Spinal cord (tissue), 9 donors: ENCODE measurements at regions not wholly inside any gene's neighbourhood (a gene's known extent, or its start where the extent isn't known, plus 50 kb on each side); places are given as distances from the start of the nearest gene placed in this dataset.

Experiments
- DNase-seq, 6 donors: peaks; one replicate each; pipeline versions ENCODE4 v3.0.0 to v3.0.0-alpha.2; 2013 to 2015; ENCODE audit warnings: low spot score in 6 of 6, low read depth in 4 of 6
- H3K27ac ChIP-seq: one replicate; pipeline ENCODE4 v1.5.1; 2013; ENCODE audit warnings: low read depth, low read length, control low read depth
- H3K27me3 ChIP-seq: one replicate; pipeline ENCODE4 v1.6.1; 2013; ENCODE audit warnings: low read length; ENCODE audit not compliant: control insufficient read depth, insufficient read depth
- H3K36me3 ChIP-seq: one replicate; pipeline ENCODE4 v1.6.1; 2013; ENCODE audit warnings: low read length; ENCODE audit not compliant: control insufficient read depth, insufficient read depth
- H3K4me1 ChIP-seq: one replicate; pipeline ENCODE4 v1.6.1; 2013; ENCODE audit warnings: low read length; ENCODE audit not compliant: control insufficient read depth, insufficient read depth
- H3K4me3 ChIP-seq: one replicate; pipeline ENCODE4 v1.5.1; 2013; ENCODE audit warnings: low read depth, low read length, control low read depth
- H3K9me3 ChIP-seq: one replicate; pipeline ENCODE4 v1.6.1; 2013; ENCODE audit warnings: low read length; ENCODE audit not compliant: control insufficient read depth, insufficient read depth
- WGBS: methylation state at CpG from one replicate; pipeline ENCODE4 v1.1.5; 2013; ENCODE audit warnings: missing lambda C conversion rate; ENCODE audit not compliant: insufficient coverage; 5-methylcytosine and 5-hydroxymethylcytosine counted together
- donor health status: healthy.

DNA sequence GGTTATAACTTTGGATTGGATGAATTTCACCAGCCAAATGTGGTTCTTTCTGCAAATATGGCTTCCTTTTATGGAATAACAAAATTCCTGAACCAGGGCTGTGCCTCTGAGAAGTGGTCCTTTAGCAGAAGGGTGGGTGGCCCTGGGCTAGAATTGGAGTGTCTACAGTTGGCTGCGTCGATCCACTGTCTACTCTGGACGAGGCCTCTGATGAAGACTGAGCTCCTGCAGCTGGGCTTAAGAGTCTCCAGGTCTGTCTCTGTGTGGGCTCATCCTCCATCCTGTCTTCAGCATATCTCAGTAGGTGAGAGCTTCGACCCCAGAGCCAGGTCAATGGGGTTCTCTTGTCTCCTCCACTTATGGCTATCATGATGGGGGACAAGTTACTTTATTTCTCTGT, 166.3 kb upstream of the PMEPA1 start:
- WGBS, result 93% methylated on average over 3 of the region's 4 CpGs
- Histone ChIP-seq H3K4me1 (peaks cover 15% of the 10 kb centered on the region), H3K36me3 (no peaks in the 10 kb centered on the region), H3K9me3 (no peaks in the 10 kb centered on the region), H3K27ac (no peak overlapping the region), H3K27me3 (no peaks in the 10 kb centered on the region), H3K4me3 (no peak overlapping the region)
- DNase-seq, result no peak

DNA sequence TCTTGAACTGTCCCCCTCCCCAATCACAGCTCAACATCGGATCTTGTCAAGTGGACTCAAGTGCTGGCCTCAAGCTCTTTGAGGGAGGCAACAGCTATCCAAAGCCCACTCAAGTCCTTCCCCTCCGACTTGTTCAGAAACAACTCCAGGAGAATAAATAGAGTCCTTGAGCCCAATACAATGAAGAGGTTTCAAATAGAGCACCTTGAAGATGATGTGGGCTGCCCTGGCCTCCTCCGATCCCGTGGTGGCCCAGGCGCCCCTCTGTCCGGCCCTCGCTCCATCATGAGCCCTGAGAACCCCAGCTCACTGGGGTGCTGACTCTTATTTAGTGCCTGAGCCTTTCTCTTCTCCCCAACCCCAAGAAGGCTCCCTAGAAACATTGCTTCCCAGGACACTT, 164.3 kb upstream of the PMEPA1 start:
- DNase-seq, result no peak
- Histone ChIP-seq H3K4me3 (no peak overlapping the region), H3K27ac (no peak overlapping the region), H3K36me3 (no peaks in the 10 kb centered on the region), H3K9me3 (no peaks in the 10 kb centered on the region), H3K27me3 (no peaks in the 10 kb centered on the region), H3K4me1 (no peaks in the 10 kb centered on the region)
- 98% methylated on average over 7 of the region's 7 CpGs for WGBS

DNA sequence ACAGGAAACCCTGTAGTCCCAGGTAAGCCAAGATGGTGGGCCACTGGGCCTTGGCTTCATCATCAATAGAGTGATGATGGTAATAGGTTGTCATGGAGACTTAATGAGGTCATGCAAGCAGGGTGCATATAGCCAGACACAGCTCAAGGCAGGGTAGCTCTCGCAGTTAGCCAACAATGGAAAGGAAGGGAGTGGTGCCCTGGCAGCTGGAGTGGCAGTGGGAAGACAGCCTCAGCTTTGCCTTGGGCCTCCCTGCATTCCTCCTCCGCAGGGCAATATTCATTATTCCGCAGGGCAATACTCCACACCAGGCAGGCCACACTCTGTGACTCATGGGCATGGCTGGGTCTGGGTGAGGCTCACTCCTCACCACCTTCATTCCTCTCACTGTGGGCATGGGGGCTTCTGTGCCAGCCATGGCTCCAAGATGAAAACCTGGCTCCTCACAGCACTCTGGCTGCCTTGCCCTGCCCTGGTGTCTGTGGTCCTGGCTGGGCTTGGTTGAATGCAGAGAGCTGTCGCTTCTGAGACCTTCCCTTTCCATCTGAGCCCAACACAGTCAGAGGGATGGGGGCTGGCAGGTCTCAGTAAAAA, 163.1 kb upstream of the PMEPA1 start:
- 96% methylated on average over 3 of the region's 4 CpGs for WGBS
- Histone ChIP-seq H3K4me1 (no peaks in the 10 kb centered on the region), H3K9me3 (no peaks in the 10 kb centered on the region)

DNA sequence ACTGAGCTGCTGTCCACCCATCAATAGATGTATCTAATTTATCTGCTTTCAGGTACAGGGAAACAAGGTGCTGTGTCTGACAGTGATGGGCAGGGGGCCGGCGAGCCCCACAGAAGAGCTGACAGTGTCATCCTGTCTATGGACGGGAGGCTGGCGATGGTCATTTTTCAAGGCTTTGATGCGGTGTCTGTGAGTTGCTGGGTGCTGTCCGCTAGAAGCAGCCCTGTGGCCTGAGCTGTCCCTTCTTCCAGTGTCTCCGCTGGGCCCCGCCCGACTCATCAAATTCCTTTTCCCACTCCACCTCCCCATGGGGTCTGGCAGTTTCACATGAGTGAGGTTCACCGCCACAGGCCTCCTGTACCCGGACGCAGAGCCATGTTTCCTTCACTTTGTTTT, 161.4 kb upstream of the PMEPA1 start:
- Histone ChIP-seq H3K27ac (no peak overlapping the region), H3K4me3 (no peak overlapping the region), H3K36me3 (no peaks in the 10 kb centered on the region), H3K9me3 (no peaks in the 10 kb centered on the region), H3K27me3 (no peaks in the 10 kb centered on the region), H3K4me1 (no peaks in the 10 kb centered on the region)
- WGBS, result 80% methylated on average over 10 of the region's 12 CpGs
- DNase-seq, result no peak

More for the DNA sequence above, 163.1 kb upstream of the PMEPA1 start:
- no peaks in the 10 kb centered on the region for H3K36me3 ChIP-seq
- no peak overlapping the region for H3K4me3 ChIP-seq
- DNase-seq, result no peak
- H3K27me3 ChIP-seq, result no peaks in the 10 kb centered on the region
- no peak overlapping the region for H3K27ac ChIP-seq

DNA sequence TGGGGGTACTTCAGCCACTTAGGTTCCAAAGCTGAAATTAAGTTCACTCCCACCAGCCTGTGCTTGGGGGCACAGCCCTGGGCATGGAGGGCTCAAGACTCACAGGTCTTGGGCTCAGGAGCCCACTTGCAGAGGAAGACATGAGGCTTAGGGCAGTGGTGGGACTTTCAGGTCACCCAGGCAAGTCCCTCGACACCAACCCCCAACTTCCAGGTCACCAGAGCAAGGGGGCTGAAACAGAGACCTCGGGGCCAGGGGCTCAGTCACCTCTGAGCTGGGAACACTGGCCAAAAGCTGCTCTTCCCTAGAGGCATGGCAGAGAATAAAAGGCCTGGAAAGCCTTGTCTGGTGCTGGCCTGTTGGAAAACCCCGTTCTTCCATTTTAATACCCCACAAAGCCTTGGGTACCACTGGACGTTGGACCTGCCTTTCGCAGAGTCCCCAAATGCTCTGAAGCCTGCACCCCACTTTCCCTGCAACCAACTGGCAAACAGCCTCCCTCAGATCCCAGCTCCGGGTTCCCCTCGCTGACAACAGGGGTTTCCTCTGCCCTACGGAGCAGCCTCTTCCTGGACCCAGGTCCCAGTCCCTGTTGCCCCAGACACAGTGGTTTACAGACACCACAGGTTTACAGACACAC, 160.9 kb upstream of the PMEPA1 start:
- no peaks in the 10 kb centered on the region for H3K27me3 ChIP-seq
- H3K9me3 ChIP-seq, result no peaks in the 10 kb centered on the region
- no peak for DNase-seq
- no peak overlapping the region for H3K27ac ChIP-seq
- 81% methylated on average over 6 of the region's 8 CpGs for WGBS
- H3K36me3 ChIP-seq, result no peaks in the 10 kb centered on the region
- H3K4me3 ChIP-seq, result no peak overlapping the region
- no peaks in the 10 kb centered on the region for H3K4me1 ChIP-seq

DNA sequence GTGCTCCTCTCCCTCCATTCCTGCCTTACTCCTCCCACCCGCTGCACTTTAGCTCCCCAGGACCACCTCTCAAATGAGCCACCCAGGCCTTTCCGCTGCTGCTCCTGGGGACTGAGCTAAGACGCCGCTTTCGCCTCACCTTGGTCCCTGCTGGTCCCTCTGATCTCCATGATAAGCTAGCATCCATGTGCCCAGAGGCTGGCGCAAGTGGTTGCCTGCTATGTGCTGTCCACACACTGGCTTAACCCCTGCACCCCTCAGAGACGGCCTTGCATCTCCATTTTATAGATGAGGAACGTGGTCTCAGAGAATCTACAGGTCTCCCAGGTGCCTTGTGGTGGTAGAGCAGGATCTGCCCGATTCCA, 160.1 kb upstream of the PMEPA1 start:
- WGBS, result 85% methylated on average over 8 of the region's 9 CpGs
- Histone ChIP-seq H3K27ac (no peak overlapping the region), H3K27me3 (no peaks in the 10 kb centered on the region), H3K9me3 (no peaks in the 10 kb centered on the region), H3K4me3 (no peak overlapping the region), H3K4me1 (no peaks in the 10 kb centered on the region), H3K36me3 (no peaks in the 10 kb centered on the region)
- no peak for DNase-seq

DNA sequence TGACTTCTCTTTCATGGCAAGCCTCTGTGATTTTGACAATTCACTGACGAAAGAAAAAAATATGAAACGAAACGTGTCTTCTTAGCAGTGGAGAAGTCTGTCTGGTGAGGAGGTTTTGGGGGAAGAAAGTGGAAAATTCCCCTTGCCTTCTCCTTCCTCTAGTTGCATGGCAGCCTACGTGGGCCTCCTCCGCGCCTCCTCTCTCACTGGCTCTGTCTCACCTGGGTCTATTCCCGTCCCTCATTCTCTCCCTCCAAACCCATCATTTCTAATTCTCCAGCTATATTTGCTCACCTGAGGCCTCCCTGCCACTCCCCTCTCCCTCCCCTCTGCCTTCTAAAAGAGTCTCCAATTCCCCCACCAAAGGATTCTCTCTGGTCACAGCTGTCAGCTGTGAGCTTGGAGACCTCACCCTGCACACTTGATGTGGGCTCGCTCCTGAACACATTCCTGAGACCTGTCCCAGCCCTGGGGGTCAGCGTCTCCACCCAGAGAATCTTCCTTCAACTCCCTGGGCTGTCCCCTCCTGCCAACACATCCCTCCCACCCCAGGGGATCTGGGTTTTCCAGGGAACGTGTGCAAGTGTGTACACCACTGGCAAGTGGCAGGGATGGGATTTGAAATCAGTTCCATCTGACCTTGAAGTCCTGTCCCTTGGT, 159.6 kb upstream of the PMEPA1 start:
- Histone ChIP-seq H3K36me3 (no peaks in the 10 kb centered on the region), H3K27ac (no peak overlapping the region), H3K27me3 (no peaks in the 10 kb centered on the region), H3K4me3 (no peak overlapping the region), H3K9me3 (no peaks in the 10 kb centered on the region), H3K4me1 (no peaks in the 10 kb centered on the region)
- no peak for DNase-seq
- 67% methylated on average over 4 of the region's 10 CpGs for WGBS

DNA sequence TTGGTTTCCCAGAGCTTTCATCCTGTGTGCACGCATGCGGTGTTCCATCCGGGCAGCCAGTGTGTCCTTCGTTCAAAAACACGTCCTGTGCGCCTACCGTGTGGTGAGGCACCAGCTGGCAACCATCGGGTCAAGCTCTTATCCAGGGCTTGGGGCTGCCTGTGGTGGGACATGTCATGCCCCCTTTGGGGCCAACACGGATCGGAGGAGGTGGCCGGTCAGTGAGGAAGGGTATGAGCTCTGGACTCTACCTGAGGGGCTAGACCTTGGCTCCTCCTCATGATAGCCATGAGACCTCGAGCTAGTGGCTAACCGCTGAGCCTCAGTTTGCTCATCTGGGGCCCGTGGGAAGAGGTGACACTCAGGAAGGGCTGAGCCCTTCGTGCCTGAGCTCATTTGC, 158.5 kb upstream of the PMEPA1 start:
- no peaks in the 10 kb centered on the region for H3K9me3 ChIP-seq
- WGBS, result 91% methylated on average over 15 of the region's 15 CpGs
- H3K4me3 ChIP-seq, result no peak overlapping the region
- no peak for DNase-seq
- H3K27me3 ChIP-seq, result no peaks in the 10 kb centered on the region
- no peaks in the 10 kb centered on the region for H3K36me3 ChIP-seq
- H3K27ac ChIP-seq, result no peak overlapping the region
- no peaks in the 10 kb centered on the region for H3K4me1 ChIP-seq

DNA sequence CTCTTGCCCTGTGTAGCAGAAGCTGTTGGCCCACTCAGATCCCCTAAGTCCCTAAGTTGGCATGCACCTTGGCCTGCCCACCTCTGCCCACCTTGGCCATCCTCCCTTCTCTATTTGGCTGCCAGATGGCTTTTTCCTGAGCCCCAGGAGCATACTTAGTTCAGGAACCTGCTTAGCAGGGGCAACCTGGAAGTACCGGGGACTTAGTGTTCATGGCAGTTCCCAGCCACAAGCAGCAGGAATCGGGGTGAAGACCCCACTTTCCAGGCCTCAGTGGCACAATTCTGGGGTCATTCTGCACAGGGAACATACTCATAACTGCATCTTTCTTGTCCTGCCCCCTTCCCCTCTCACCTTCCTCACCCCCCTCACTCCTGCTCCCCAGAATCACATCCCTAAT, 158.0 kb upstream of the PMEPA1 start:
- no peak for DNase-seq
- WGBS, result 93% methylated on average over 2 of the region's 2 CpGs

DNA sequence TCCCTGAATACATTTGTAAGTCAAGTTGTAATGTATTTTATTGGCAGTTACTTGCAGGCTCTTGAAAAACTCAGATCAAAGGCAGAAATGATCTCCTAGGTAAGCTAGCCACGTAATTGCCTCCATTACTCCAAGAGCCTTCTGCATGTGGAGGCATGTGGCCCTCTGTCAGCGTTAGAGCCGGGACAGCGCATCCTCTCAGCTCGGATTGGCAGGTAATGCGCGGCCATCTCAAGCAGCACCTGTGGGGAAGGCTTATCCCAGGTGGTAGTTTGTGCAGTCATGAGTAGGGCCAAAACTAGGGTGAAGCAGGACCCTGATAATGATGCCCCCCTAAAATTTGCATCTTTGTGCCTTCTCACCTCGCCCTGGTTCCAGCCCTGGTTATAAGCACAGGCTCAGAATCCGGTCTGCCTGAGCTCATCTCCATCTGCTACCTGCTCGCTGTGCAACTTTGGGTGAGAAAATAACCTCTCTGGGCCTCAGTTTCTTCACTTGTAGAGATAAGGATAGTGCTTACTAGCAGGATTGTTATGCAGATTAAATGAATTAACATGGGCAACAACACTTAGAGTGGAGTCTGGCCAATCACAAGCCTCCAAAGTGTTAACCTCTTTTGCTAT, 157.5 kb upstream of the PMEPA1 start:
- Histone ChIP-seq H3K4me1 (no peaks in the 10 kb centered on the region), H3K9me3 (no peaks in the 10 kb centered on the region), H3K27me3 (no peaks in the 10 kb centered on the region), H3K27ac (no peak overlapping the region), H3K36me3 (no peaks in the 10 kb centered on the region), H3K4me3 (no peak overlapping the region)
- 96% methylated on average over 3 of the region's 10 CpGs for WGBS
- no peak for DNase-seq

More for the DNA sequence above, 158.0 kb upstream of the PMEPA1 start:
- H3K27ac ChIP-seq, result no peak overlapping the region
- no peaks in the 10 kb centered on the region for H3K4me1 ChIP-seq
- H3K27me3 ChIP-seq, result no peaks in the 10 kb centered on the region
- H3K9me3 ChIP-seq, result no peaks in the 10 kb centered on the region
- no peak overlapping the region for H3K4me3 ChIP-seq
- no peaks in the 10 kb centered on the region for H3K36me3 ChIP-seq
